SU-DHL-6 (cell line): ENCODE measurements at regions not wholly inside any gene's neighbourhood (a gene's known extent, or its start where the extent isn't known, plus 50 kb on each side); places are given as distances from the start of the nearest gene placed in this dataset.

Source experiments
- H2AFZ ChIP-seq: fragments of 200-600 bp; sonication (generic); 2 replicates; pipeline ENCODE4 v1.6.1; 2014; ENCODE audit warnings: low read depth, mild to moderate bottlenecking, moderate library complexity, mixed read lengths, antibody characterized with exemption, low read length; ENCODE audit not compliant: severe bottlenecking
- H3F3A ChIP-seq: fragments of 200-600 bp; shearing (Covaris generic); 2 replicates; pipeline ENCODE4 v1.6.0; 2016; ENCODE audit warnings: antibody characterized with exemption, mild to moderate bottlenecking; ENCODE audit not compliant: insufficient read depth
- H3K27ac ChIP-seq: fragments of 200-600 bp; sonication (generic); 2 replicates; pipeline ENCODE4 v1.5.1; 2016; ENCODE audit warnings: low read depth, mild to moderate bottlenecking, low read length, moderate library complexity, mixed read lengths
- H3K27me3 ChIP-seq: fragments of 200-600 bp; sonication (generic), shearing (Covaris generic); 2 replicates; pipeline ENCODE4 v1.6.0; 2014; ENCODE audit warnings: mild to moderate bottlenecking, low read length
- H3K36me3 ChIP-seq: fragments of 200-600 bp; sonication (generic); 2 replicates; pipeline ENCODE4 v1.6.1; 2014; ENCODE audit warnings: mild to moderate bottlenecking, low read length, mixed read lengths
- H3K4me2 ChIP-seq: fragments of 300-600, 200-600 bp; shearing (Covaris generic), sonication (generic); 2 replicates; pipeline ENCODE4 v1.6.0; 2014; ENCODE audit warnings: low read length, low read depth, mild to moderate bottlenecking; ENCODE audit not compliant: poor library complexity, severe bottlenecking
- H3K4me3 ChIP-seq: fragments of 200-600 bp; sonication (generic); 2 replicates; pipeline ENCODE4 v1.5.1; 2014; ENCODE audit warnings: antibody characterized with exemption, low read length, mild to moderate bottlenecking, mixed read lengths; ENCODE audit not compliant: insufficient read depth, poor library complexity, severe bottlenecking
- H3K79me2 ChIP-seq: fragments of 200-600 bp; sonication (generic); 2 replicates; pipeline ENCODE4 v1.6.1; 2014; ENCODE audit warnings: mild to moderate bottlenecking, low read length, moderate library complexity; ENCODE audit not compliant: insufficient read depth
- H3K9ac ChIP-seq: fragments of 200-600 bp; sonication (generic); 2 replicates; pipeline ENCODE4 v1.7.0; 2014; ENCODE audit warnings: mild to moderate bottlenecking, low read length
- H3K9me2 ChIP-seq: fragments of 200-600 bp; sonication (generic); replicated peaks from 2 replicates; pipeline ENCODE4 v1.6.1; 2014; ENCODE audit warnings: low read length; ENCODE audit not compliant: insufficient read depth
- H3K9me3 ChIP-seq: fragments of 200-600 bp; sonication (generic); 2 replicates; pipeline ENCODE4 v1.6.1; 2014; ENCODE audit warnings: low read length, mixed read lengths; ENCODE audit not compliant: insufficient read depth
- H4K20me1 ChIP-seq: fragments of 200-600 bp; sonication (generic); 2 replicates; pipeline ENCODE4 v1.6.1; 2014; ENCODE audit warnings: low read depth, mild to moderate bottlenecking, antibody characterized with exemption, low read length, moderate library complexity, mixed read lengths
- CTCF ChIP-seq: fragments of 200-600 bp; sonication (generic); IDR thresholded peaks from one replicate; pipeline ENCODE4 v1.5.1; 2017; ENCODE audit warnings: antibody characterized with exemption, mild to moderate bottlenecking, low read length, moderate library complexity; ENCODE audit not compliant: insufficient read depth, poor library complexity, severe bottlenecking
- EZH2phosphoT487 ChIP-seq: fragments of 200-600 bp; sonication (generic), shearing (Covaris generic); conservative IDR thresholded peaks from 2 replicates; pipeline ENCODE4 v1.6.1; 2018; ENCODE audit warnings: mild to moderate bottlenecking, antibody characterized with exemption, low read length, moderate library complexity, mixed read lengths

- no peak for TF ChIP-seq EZH2phosphoT487
- no peak for TF ChIP-seq CTCF
- no peaks in the 10 kb centered on the region for H3K9me2 ChIP-seq
- no peaks in the 10 kb centered on the region for H3K27me3 ChIP-seq
- no peaks in the 10 kb centered on the region for H3K9me3 ChIP-seq
- no peak overlapping the region for H3K4me2 ChIP-seq
- H3K27ac ChIP-seq = no peak overlapping the region
- H3K79me2 ChIP-seq = no peaks in the 10 kb centered on the region
- no peaks in the 10 kb centered on the region for H3F3A ChIP-seq
- H3K4me3 ChIP-seq = no peak overlapping the region
- H3K36me3 ChIP-seq = no peaks in the 10 kb centered on the region
- H2AFZ ChIP-seq = no peak overlapping the region
- H3K9ac ChIP-seq = no peak overlapping the region
- no peaks in the 10 kb centered on the region for H4K20me1 ChIP-seq
These were observed 154.2 kb downstream of the ZFP64 start for GRCh38 chr20:52037370-52037769.

- no peaks in the 10 kb centered on the region for H3K27me3 ChIP-seq
- H3K79me2 ChIP-seq = no peaks in the 10 kb centered on the region
- no peak overlapping the region for H3K4me3 ChIP-seq
- no peaks in the 10 kb centered on the region for H3K9me3 ChIP-seq
- H4K20me1 ChIP-seq = no peaks in the 10 kb centered on the region
- H3K9me2 ChIP-seq = no peaks in the 10 kb centered on the region
- TF ChIP-seq CTCF (no peak), EZH2phosphoT487 (no peak)
- H3F3A ChIP-seq = no peaks in the 10 kb centered on the region
- no peak overlapping the region for H3K27ac ChIP-seq
- H3K36me3 ChIP-seq = no peaks in the 10 kb centered on the region
- H3K9ac ChIP-seq = no peak overlapping the region
- H2AFZ ChIP-seq = no peak overlapping the region
- H3K4me2 ChIP-seq = no peak overlapping the region
These were observed 155.6 kb downstream of the ZFP64 start for GRCh38 chr20:52035977-52036376.

GRCh38 chr20:52035498-52035897 lies 156.1 kb downstream of the ZFP64 start:
- no peaks in the 10 kb centered on the region for H3K27me3 ChIP-seq
- H3F3A ChIP-seq = no peaks in the 10 kb centered on the region
- H4K20me1 ChIP-seq = no peaks in the 10 kb centered on the region
- H3K9me3 ChIP-seq = no peaks in the 10 kb centered on the region
- H3K9me2 ChIP-seq = no peaks in the 10 kb centered on the region
- H3K27ac ChIP-seq = no peak overlapping the region
- no peak overlapping the region for H3K4me3 ChIP-seq
- H3K9ac ChIP-seq = no peak overlapping the region
- H3K4me2 ChIP-seq = no peak overlapping the region
- H3K79me2 ChIP-seq = no peaks in the 10 kb centered on the region
- H3K36me3 ChIP-seq = no peaks in the 10 kb centered on the region
- TF ChIP-seq CTCF (no peak), EZH2phosphoT487 (no peak)
- H2AFZ ChIP-seq = no peak overlapping the region
